ENCODE measurements at regions not wholly inside any gene's neighbourhood (a gene's known extent, or its start where the extent isn't known, plus 50 kb on each side); places are given as distances from the start of the nearest gene placed in this dataset.

- TF ChIP-seq, protein P1, sequence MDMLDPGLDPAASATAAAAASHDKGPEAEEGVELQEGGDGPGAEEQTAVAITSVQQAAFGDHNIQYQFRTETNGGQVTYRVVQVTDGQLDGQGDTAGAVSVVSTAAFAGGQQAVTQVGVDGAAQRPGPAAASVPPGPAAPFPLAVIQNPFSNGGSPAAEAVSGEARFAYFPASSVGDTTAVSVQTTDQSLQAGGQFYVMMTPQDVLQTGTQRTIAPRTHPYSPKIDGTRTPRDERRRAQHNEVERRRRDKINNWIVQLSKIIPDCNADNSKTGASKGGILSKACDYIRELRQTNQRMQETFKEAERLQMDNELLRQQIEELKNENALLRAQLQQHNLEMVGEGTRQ (IDR thresholded peaks at IDR 0.05; ENCODE audit: low read depth, low read length): no peak
- TF ChIP-seq, protein P1 (CRISPR knock-in tag; IDR thresholded peaks at IDR 0.05; ENCODE audit: borderline replicate concordance): no peak
- TF ChIP-seq ZIK1 (CRISPR knock-in tag; IDR thresholded peaks at IDR 0.05; ENCODE audit: borderline replicate concordance, low read depth) (no peak), POLR2AphosphoS2 (IDR thresholded peaks at IDR 0.05; ENCODE audit: low read depth, low read length) (no peak), ZNF891 (CRISPR knock-in tag; IDR thresholded peaks at IDR 0.05) (no peak), MLX (CRISPR knock-in tag; IDR thresholded peaks at IDR 0.05) (peak; percentile 75), HBP1 (CRISPR knock-in tag; IDR thresholded peaks at IDR 0.05; ENCODE audit: low read depth) (no peak), TP53 (CRISPR knock-in tag; conservative IDR thresholded peaks at IDR 0.05) (no peak), ZNF460 (CRISPR knock-in tag; IDR thresholded peaks at IDR 0.05; ENCODE audit: borderline replicate concordance) (no peak), ZGPAT (CRISPR knock-in tag; IDR thresholded peaks at IDR 0.05) (peak; percentile 77), CEBPG (CRISPR knock-in tag; IDR thresholded peaks at IDR 0.05) (peak; percentile 96), BCLAF1 (IDR thresholded peaks at IDR 0.05) (no peak), ZNF777 (CRISPR knock-in tag; IDR thresholded peaks at IDR 0.05) (no peak), SRSF4 (IDR thresholded peaks at IDR 0.05; ENCODE audit: low read depth, low read length, poor library complexity, severe bottlenecking) (no peak), ZNF572 (CRISPR knock-in tag; IDR thresholded peaks at IDR 0.05) (no peak)
- TF ChIP-seq, protein P2, sequence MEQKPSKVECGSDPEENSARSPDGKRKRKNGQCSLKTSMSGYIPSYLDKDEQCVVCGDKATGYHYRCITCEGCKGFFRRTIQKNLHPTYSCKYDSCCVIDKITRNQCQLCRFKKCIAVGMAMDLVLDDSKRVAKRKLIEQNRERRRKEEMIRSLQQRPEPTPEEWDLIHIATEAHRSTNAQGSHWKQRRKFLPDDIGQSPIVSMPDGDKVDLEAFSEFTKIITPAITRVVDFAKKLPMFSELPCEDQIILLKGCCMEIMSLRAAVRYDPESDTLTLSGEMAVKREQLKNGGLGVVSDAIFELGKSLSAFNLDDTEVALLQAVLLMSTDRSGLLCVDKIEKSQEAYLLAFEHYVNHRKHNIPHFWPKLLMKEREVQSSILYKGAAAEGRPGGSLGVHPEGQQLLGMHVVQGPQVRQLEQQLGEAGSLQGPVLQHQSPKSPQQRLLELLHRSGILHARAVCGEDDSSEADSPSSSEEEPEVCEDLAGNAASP (CRISPR knock-in tag; IDR thresholded peaks at IDR 0.05; ENCODE audit: borderline replicate concordance): 0 out of 2 replicates have a peak, but pooled peaks have one; percentile 42
- TF ChIP-seq, protein P3, sequence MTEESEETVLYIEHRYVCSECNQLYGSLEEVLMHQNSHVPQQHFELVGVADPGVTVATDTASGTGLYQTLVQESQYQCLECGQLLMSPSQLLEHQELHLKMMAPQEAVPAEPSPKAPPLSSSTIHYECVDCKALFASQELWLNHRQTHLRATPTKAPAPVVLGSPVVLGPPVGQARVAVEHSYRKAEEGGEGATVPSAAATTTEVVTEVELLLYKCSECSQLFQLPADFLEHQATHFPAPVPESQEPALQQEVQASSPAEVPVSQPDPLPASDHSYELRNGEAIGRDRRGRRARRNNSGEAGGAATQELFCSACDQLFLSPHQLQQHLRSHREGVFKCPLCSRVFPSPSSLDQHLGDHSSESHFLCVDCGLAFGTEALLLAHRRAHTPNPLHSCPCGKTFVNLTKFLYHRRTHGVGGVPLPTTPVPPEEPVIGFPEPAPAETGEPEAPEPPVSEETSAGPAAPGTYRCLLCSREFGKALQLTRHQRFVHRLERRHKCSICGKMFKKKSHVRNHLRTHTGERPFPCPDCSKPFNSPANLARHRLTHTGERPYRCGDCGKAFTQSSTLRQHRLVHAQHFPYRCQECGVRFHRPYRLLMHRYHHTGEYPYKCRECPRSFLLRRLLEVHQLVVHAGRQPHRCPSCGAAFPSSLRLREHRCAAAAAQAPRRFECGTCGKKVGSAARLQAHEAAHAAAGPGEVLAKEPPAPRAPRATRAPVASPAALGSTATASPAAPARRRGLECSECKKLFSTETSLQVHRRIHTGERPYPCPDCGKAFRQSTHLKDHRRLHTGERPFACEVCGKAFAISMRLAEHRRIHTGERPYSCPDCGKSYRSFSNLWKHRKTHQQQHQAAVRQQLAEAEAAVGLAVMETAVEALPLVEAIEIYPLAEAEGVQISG (CRISPR knock-in tag; IDR thresholded peaks at IDR 0.05): peak; percentile 40; the same call in 1 of the 2 replicates
Observed at GRCh38 chr3:177338697-177339219, 141.5 kb upstream of the TBL1XR1 start (continued).
